Activated naive CD4-positive, alpha-beta T cell treated with anti-CD3 and anti-CD28 coated beads, Interleukin-2, amount 50 U/mL, for 72 hours (primary cell): ENCODE measurements at regions not wholly inside any gene's neighbourhood (a gene's known extent, or its start where the extent isn't known, plus 50 kb on each side); places are given as distances from the start of the nearest gene placed in this dataset.
"Not testable (repeated sequence)": the region's sequence is repeated elsewhere in the genome, so short reads cannot be mapped to it uniquely, and the experiment has no call there.

ENCODE experiments used
- ATAC-seq, 2 donors: fragments of 150-1000 bp; cut with Tn5 transposase; 2 replicates each; pipeline ENCODE4 v1.10.0; 2021; ENCODE audit warnings: mild to moderate bottlenecking in 2 of 2, moderate library complexity in 2 of 2
- DNase-seq, 2 donors: peaks; one replicate each; pipeline ENCODE4 v3.0.0; 2021 to 2022; ENCODE audit warnings: low spot score in 2 of 2
- H3K27ac Mint-ChIP-seq, 2 donors: one replicate each; pipeline ENCODE4 v1.8.0; 2022; ENCODE audit warnings: mild to moderate bottlenecking in 2 of 2, mixed read lengths in 2 of 2
- H3K36me3 Mint-ChIP-seq, 2 donors: one replicate each; pipeline ENCODE4 v1.8.0; 2022; ENCODE audit warnings: mixed read lengths in 2 of 2
- H3K9me3 Mint-ChIP-seq, 2 donors: one replicate each; pipeline ENCODE4 v1.8.0; 2022; ENCODE audit warnings: mixed read lengths in 2 of 2

- Mint-ChIP-seq H3K27ac (no peak overlapping the region), H3K36me3 (peaks cover 0 to 6% of the 10 kb centered on the region in 2 donors), H3K9me3 (peaks cover 23 to 28% of the 10 kb centered on the region in 2 donors)
- DNase-seq (no peak), ATAC-seq (no peak)
Observed at GRCh38 chr6:92231171-92231701, 1188.1 kb downstream of the EPHA7 start.

- not testable (repeated sequence) for H3K27ac Mint-ChIP-seq, DNase-seq, ATAC-seq, H3K36me3 Mint-ChIP-seq
- peaks cover 10 to 14% of the 10 kb centered on the region in 2 donors for H3K9me3 Mint-ChIP-seq
Observed at GRCh38 chr6:92219987-92220386, 1199.4 kb downstream of the EPHA7 start.

GRCh38 chr6:92216717-92217116, 1202.6 kb downstream of the EPHA7 start:
- Mint-ChIP-seq H3K36me3 (peaks cover 0 to 8% of the 10 kb centered on the region in 2 donors), H3K9me3 (peaks cover 14 to 15% of the 10 kb centered on the region in 2 donors), H3K27ac (no peak overlapping the region)
- ATAC-seq: no peak
- no peak for DNase-seq

GRCh38 chr6:92201618-92202017, 1217.7 kb downstream of the EPHA7 start:
- H3K27ac Mint-ChIP-seq: no peak overlapping the region
- ATAC-seq (no peak), DNase-seq (no peak)
- H3K9me3 Mint-ChIP-seq: peaks cover 10 to 16% of the 10 kb centered on the region in 2 donors
- H3K36me3 Mint-ChIP-seq: no peaks in the 10 kb centered on the region

- no peak overlapping the region for H3K27ac Mint-ChIP-seq
- ATAC-seq (no peak), DNase-seq (no peak)
Observed at GRCh38 chr6:92196325-92196724, 1223.0 kb downstream of the EPHA7 start.

GRCh38 chr6:92195796-92196195, 1223.6 kb downstream of the EPHA7 start:
- no peak for DNase-seq
- peaks cover 11 to 20% of the 10 kb centered on the region in 2 donors for H3K9me3 Mint-ChIP-seq
- no peaks in the 10 kb centered on the region for H3K36me3 Mint-ChIP-seq
- no peak for ATAC-seq
- H3K27ac Mint-ChIP-seq: no peak overlapping the region

More at GRCh38 chr6:92196325-92196724, 1223.0 kb downstream of the EPHA7 start:
- H3K9me3 Mint-ChIP-seq: peaks cover 12 to 14% of the 10 kb centered on the region in 2 donors
- H3K36me3 Mint-ChIP-seq: no peaks in the 10 kb centered on the region

GRCh38 chr6:92188016-92188415, 1231.3 kb downstream of the EPHA7 start:
- ATAC-seq (no peak), DNase-seq (no peak)
- H3K9me3 Mint-ChIP-seq: peaks cover 12 to 18% of the 10 kb centered on the region in 2 donors
- H3K27ac Mint-ChIP-seq: peak overlapping the region in 1 of 2 donors; percentile 3
- H3K36me3 Mint-ChIP-seq: no peaks in the 10 kb centered on the region

- no peaks in the 10 kb centered on the region for H3K36me3 Mint-ChIP-seq
- no peak for DNase-seq
- no peak for ATAC-seq
Observed at GRCh38 chr6:92184933-92185332, 1234.4 kb downstream of the EPHA7 start.

GRCh38 chr6:92181347-92181746, 1238.0 kb downstream of the EPHA7 start:
- DNase-seq (no peak), ATAC-seq (no peak)
- no peaks in the 10 kb centered on the region for H3K36me3 Mint-ChIP-seq
- no peak overlapping the region for H3K27ac Mint-ChIP-seq
- H3K9me3 Mint-ChIP-seq: peaks cover 10% of the 10 kb centered on the region in 2 donors

More at GRCh38 chr6:92184933-92185332, 1234.4 kb downstream of the EPHA7 start:
- Mint-ChIP-seq H3K9me3 (peaks cover 8% of the 10 kb centered on the region in 2 donors), H3K27ac (no peak overlapping the region)

- DNase-seq (no peak), ATAC-seq (no peak)
- Mint-ChIP-seq H3K9me3 (peaks cover 19% of the 10 kb centered on the region in 2 donors), H3K36me3 (no peaks in the 10 kb centered on the region), H3K27ac (no peak overlapping the region)
Observed at GRCh38 chr6:92180090-92180489, 1239.3 kb downstream of the EPHA7 start.

- Mint-ChIP-seq H3K9me3 (peaks cover 20% of the 10 kb centered on the region in 2 donors), H3K36me3 (no peaks in the 10 kb centered on the region), H3K27ac (no peak overlapping the region)
- no peak for DNase-seq
- ATAC-seq: no peak
Observed at GRCh38 chr6:92176666-92177065, 1242.7 kb downstream of the EPHA7 start.

- ATAC-seq (no peak), DNase-seq (no peak)
- peaks cover 16% of the 10 kb centered on the region in 2 donors for H3K9me3 Mint-ChIP-seq
- H3K36me3 Mint-ChIP-seq: no peaks in the 10 kb centered on the region
- H3K27ac Mint-ChIP-seq: no peak overlapping the region
Observed at GRCh38 chr6:92174398-92175073, 1244.8 kb downstream of the EPHA7 start.

GRCh38 chr6:92169506-92169905, 1249.9 kb downstream of the EPHA7 start:
- DNase-seq (no peak), ATAC-seq (no peak)
- no peaks in the 10 kb centered on the region for H3K36me3 Mint-ChIP-seq
- H3K27ac Mint-ChIP-seq: no peak overlapping the region
- peaks cover 0 to 6% of the 10 kb centered on the region in 2 donors for H3K9me3 Mint-ChIP-seq

- Mint-ChIP-seq H3K36me3 (no peaks in the 10 kb centered on the region), H3K27ac (no peak overlapping the region), H3K9me3 (peaks cover 2 to 10% of the 10 kb centered on the region in 2 donors)
- DNase-seq (no peak), ATAC-seq (no peak)
Observed at GRCh38 chr6:92166666-92167065, 1252.7 kb downstream of the EPHA7 start.

GRCh38 chr6:92161953-92162352, 1257.4 kb downstream of the EPHA7 start:
- no peak overlapping the region for H3K27ac Mint-ChIP-seq
- ATAC-seq (no peak), DNase-seq (no peak)
- no peaks in the 10 kb centered on the region for H3K36me3 Mint-ChIP-seq
- peaks cover 4 to 10% of the 10 kb centered on the region in 2 donors for H3K9me3 Mint-ChIP-seq

- no peak for DNase-seq
- H3K9me3 Mint-ChIP-seq: peaks cover 12 to 15% of the 10 kb centered on the region in 2 donors
- no peak for ATAC-seq
- no peak overlapping the region for H3K27ac Mint-ChIP-seq
- H3K36me3 Mint-ChIP-seq: no peaks in the 10 kb centered on the region
Observed at GRCh38 chr6:92160226-92160625, 1259.1 kb downstream of the EPHA7 start.

- no peak for ATAC-seq
- Mint-ChIP-seq H3K27ac (no peak overlapping the region), H3K36me3 (no peaks in the 10 kb centered on the region)
Observed at GRCh38 chr6:92159046-92159445, 1260.3 kb downstream of the EPHA7 start.

GRCh38 chr6:92150553-92150952, 1268.8 kb downstream of the EPHA7 start:
- Mint-ChIP-seq H3K9me3 (peaks cover 5 to 11% of the 10 kb centered on the region in 2 donors), H3K27ac (no peak overlapping the region), H3K36me3 (no peaks in the 10 kb centered on the region)
- no peak for DNase-seq
- ATAC-seq: no peak

More at GRCh38 chr6:92159046-92159445, 1260.3 kb downstream of the EPHA7 start:
- DNase-seq: no peak
- H3K9me3 Mint-ChIP-seq: peaks cover 12 to 13% of the 10 kb centered on the region in 2 donors
